Fibroblast of lung (primary cell): ENCODE measurements at regions not wholly inside any gene's neighbourhood (a gene's known extent, or its start where the extent isn't known, plus 50 kb on each side); places are given as distances from the start of the nearest gene placed in this dataset.

Experiments used
- DNase-seq, 2 donors: peaks; one replicate each; pipeline versions ENCODE4 v3.0.0 to v3.0.0-alpha.2; 2010; ENCODE audit warnings: low read depth in 2 of 2
- H2AFZ ChIP-seq: 2 replicates; pipeline ENCODE4 v1.5.1; 2012; ENCODE audit warnings: low read length, control low read depth, inconsistent platforms
- H3K27ac ChIP-seq: 2 replicates; pipeline ENCODE4 v1.5.1; 2011; ENCODE audit warnings: low read length, control low read depth; ENCODE audit not compliant: insufficient read depth
- H3K27me3 ChIP-seq: 2 replicates; pipeline ENCODE4 v1.5.1; 2011; ENCODE audit warnings: mild to moderate bottlenecking, low read length; ENCODE audit not compliant: control insufficient read depth, insufficient read depth
- H3K36me3 ChIP-seq: 2 replicates; pipeline ENCODE4 v1.5.1; 2011; ENCODE audit warnings: low read length; ENCODE audit not compliant: control insufficient read depth, insufficient read depth
- H3K4me1 ChIP-seq: 2 replicates; pipeline ENCODE4 v1.5.1; 2011; ENCODE audit warnings: low read length; ENCODE audit not compliant: control insufficient read depth, insufficient read depth; ENCODE audit errors: extremely low read depth
- H3K4me2 ChIP-seq: 2 replicates; pipeline ENCODE4 v1.5.1; 2011; ENCODE audit warnings: low read length, control low read depth; ENCODE audit not compliant: insufficient read depth; ENCODE audit errors: extremely low read depth
- H3K4me3 ChIP-seq, 4 experiments: fragments of 200-600 bp in 1 of 4; sonication (generic) in 1 of 4; replicated peaks in 1 of 4; 2 replicates each; pipeline ENCODE4 v1.5.1; 2011 to 2016; ENCODE audit warnings: low read length in 4 of 4, low read depth in 3 of 4, mild to moderate bottlenecking in 3 of 4, control low read depth in 2 of 4, inconsistent platforms in 1 of 4, mixed read lengths in 1 of 4; ENCODE audit not compliant: insufficient read depth in 1 of 4; ENCODE audit errors: control extremely low read depth in 1 of 4
- H3K79me2 ChIP-seq: 2 replicates; pipeline ENCODE4 v1.5.1; 2012; ENCODE audit warnings: mild to moderate bottlenecking, low read length, inconsistent platforms; ENCODE audit not compliant: control insufficient read depth, insufficient read depth
- H3K9ac ChIP-seq: 2 replicates; pipeline ENCODE4 v1.5.1; 2011; ENCODE audit warnings: mild to moderate bottlenecking, low read length, control low read depth; ENCODE audit not compliant: insufficient read depth
- H3K9me3 ChIP-seq: 2 replicates; pipeline ENCODE4 v1.5.1; 2012; ENCODE audit warnings: low read depth, low read length; ENCODE audit not compliant: control insufficient read depth, insufficient read depth
- H4K20me1 ChIP-seq: 2 replicates; pipeline ENCODE4 v1.5.1; 2011; ENCODE audit warnings: low read length; ENCODE audit not compliant: control insufficient read depth, insufficient read depth; ENCODE audit errors: extremely low read depth
- EZH2 ChIP-seq: IDR thresholded peaks from 2 replicates; pipeline ENCODE4 v1.5.1; 2012; ENCODE audit warnings: low read length, control low read depth, mild to moderate bottlenecking; ENCODE audit errors: missing control alignments
- TF ChIP-seq, protein P1 (sequence below), 2 donors: IDR thresholded peaks in 1 of 2; conservative IDR thresholded peaks in 1 of 2; 1 replicate in 1 of 2; 2 replicates in 1 of 2; pipeline ENCODE4 v1.5.1; 2011 to 2012; ENCODE audit warnings: low read length in 2 of 2, control low read depth in 1 of 2, inconsistent platforms in 1 of 2, low read depth in 1 of 2, mild to moderate bottlenecking in 1 of 2

- Histone ChIP-seq H3K4me2 (no peak overlapping the region), H3K9me3 (no peaks in the 10 kb centered on the region), H2AFZ (no peak overlapping the region), H3K79me2 (no peaks in the 10 kb centered on the region), H3K36me3 (no peaks in the 10 kb centered on the region), H4K20me1 (no peaks in the 10 kb centered on the region), H3K9ac (no peak overlapping the region), H3K4me1 (no peaks in the 10 kb centered on the region), H3K4me3 (no peak overlapping the region), H3K27me3 (no peaks in the 10 kb centered on the region), H3K27ac (no peak overlapping the region)
- TF ChIP-seq, protein P1, sequence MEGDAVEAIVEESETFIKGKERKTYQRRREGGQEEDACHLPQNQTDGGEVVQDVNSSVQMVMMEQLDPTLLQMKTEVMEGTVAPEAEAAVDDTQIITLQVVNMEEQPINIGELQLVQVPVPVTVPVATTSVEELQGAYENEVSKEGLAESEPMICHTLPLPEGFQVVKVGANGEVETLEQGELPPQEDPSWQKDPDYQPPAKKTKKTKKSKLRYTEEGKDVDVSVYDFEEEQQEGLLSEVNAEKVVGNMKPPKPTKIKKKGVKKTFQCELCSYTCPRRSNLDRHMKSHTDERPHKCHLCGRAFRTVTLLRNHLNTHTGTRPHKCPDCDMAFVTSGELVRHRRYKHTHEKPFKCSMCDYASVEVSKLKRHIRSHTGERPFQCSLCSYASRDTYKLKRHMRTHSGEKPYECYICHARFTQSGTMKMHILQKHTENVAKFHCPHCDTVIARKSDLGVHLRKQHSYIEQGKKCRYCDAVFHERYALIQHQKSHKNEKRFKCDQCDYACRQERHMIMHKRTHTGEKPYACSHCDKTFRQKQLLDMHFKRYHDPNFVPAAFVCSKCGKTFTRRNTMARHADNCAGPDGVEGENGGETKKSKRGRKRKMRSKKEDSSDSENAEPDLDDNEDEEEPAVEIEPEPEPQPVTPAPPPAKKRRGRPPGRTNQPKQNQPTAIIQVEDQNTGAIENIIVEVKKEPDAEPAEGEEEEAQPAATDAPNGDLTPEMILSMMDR (conservative IDR thresholded peaks at IDR 0.05 in 1 of 2, IDR thresholded peaks at IDR 0.05 in 1 of 2; ENCODE audit: low read depth in 1 of 2, low read length in 2 of 2) = no peak
- DNase-seq = no peak
These were observed 168.4 kb upstream of the AMOT start for GRCh38 chrX:113009029-113009428.

DNA sequence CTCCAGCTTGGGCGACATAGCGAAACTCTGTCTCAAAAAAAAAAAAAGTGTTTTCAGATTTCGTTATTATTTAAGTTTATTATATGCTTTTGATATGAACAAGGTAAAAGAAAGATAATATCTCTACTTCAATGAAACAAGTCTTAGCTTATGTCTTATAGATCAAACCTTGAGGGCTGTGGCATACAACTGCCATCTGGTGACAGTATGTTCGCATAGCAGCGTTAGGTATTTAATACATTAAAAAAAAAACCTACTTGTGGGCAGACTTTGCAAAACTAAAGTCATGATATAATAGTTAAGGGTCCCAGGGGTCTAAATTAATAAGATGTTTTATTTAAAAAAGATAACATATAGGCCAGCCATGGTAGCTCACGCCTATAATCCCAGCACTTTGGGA lies 161.2 kb upstream of the AMOT start:
- no peaks in the 10 kb centered on the region for H3K27me3 ChIP-seq
- no peak overlapping the region for H3K27ac ChIP-seq
- DNase-seq = no peak
- no peak overlapping the region for H3K4me2 ChIP-seq
- no peak overlapping the region for H2AFZ ChIP-seq
- H3K36me3 ChIP-seq = no peaks in the 10 kb centered on the region
- TF ChIP-seq, protein P1 (conservative IDR thresholded peaks at IDR 0.05 in 1 of 2, IDR thresholded peaks at IDR 0.05 in 1 of 2; ENCODE audit: low read depth in 1 of 2, low read length in 2 of 2) = no peak
- no peak for TF ChIP-seq EZH2
- no peaks in the 10 kb centered on the region for H4K20me1 ChIP-seq
- H3K79me2 ChIP-seq = no peaks in the 10 kb centered on the region
- no peak overlapping the region for H3K4me3 ChIP-seq
- no peaks in the 10 kb centered on the region for H3K9me3 ChIP-seq
- H3K9ac ChIP-seq = no peak overlapping the region
- H3K4me1 ChIP-seq = no peaks in the 10 kb centered on the region

DNA sequence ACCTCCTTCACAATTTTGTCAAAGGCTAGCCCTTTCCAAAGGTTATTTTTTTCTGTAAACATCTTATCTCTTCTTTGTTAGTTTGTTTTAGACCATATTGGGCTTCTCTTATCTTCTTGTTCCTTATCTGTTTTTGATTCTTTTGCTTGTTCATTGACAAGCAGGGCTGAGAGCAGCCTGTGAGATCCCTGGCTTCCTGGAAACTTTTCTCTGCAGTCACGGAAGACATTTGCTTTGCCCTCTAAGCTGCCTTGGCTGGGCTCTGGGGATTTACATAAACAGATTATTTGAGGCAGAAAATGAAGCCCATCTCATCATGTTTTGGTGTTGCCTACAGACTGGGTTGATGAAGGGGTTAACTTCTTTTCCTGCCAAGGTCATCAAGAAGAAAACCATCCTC lies 157.4 kb upstream of the AMOT start:
- Histone ChIP-seq H3K4me2 (no peak overlapping the region), H3K27ac (no peak overlapping the region), H3K36me3 (no peaks in the 10 kb centered on the region), H3K4me3 (no peak overlapping the region), H3K79me2 (no peaks in the 10 kb centered on the region), H3K27me3 (no peaks in the 10 kb centered on the region), H2AFZ (no peak overlapping the region), H3K9me3 (no peaks in the 10 kb centered on the region), H4K20me1 (no peaks in the 10 kb centered on the region), H3K9ac (no peak overlapping the region), H3K4me1 (no peaks in the 10 kb centered on the region)
- no peak for DNase-seq
- no peak for TF ChIP-seq EZH2
- TF ChIP-seq, protein P1 (conservative IDR thresholded peaks at IDR 0.05 in 1 of 2, IDR thresholded peaks at IDR 0.05 in 1 of 2; ENCODE audit: low read depth in 1 of 2, low read length in 2 of 2) = no peak
